HG03045 (cell line): ENCODE measurements at regions not wholly inside any gene's neighbourhood (a gene's known extent, or its start where the extent isn't known, plus 50 kb on each side); places are given as distances from the start of the nearest gene placed in this dataset.

ENCODE experiments used
- ATAC-seq: cut with Tn5 transposase; IDR thresholded peaks from one replicate; pipeline ENCODE4 v1.9.1; 2021; ENCODE audit warnings: mild to moderate bottlenecking, moderate library complexity; ENCODE audit not compliant: unreplicated experiment

- no peak for ATAC-seq
These were observed 171.2 kb upstream of the PRPS1L1 start for GRCh38 chr7:18198868-18199267.

- no peak for ATAC-seq
These were observed 172.6 kb upstream of the PRPS1L1 start for GRCh38 chr7:18200266-18200665.

GRCh38 chr7:18200855-18201254, 173.2 kb upstream of the PRPS1L1 start:
- ATAC-seq, result no peak

- ATAC-seq, result no peak
These were observed 173.7 kb upstream of the PRPS1L1 start for GRCh38 chr7:18201350-18201749.

GRCh38 chr7:18202315-18203045, 174.8 kb upstream of the PRPS1L1 start:
- no peak for ATAC-seq

GRCh38 chr7:18206331-18206730, 178.7 kb upstream of the PRPS1L1 start:
- ATAC-seq, result no peak

GRCh38 chr7:18208921-18209320, 181.3 kb upstream of the PRPS1L1 start:
- ATAC-seq, result no peak

GRCh38 chr7:18210377-18210776, 182.7 kb upstream of the PRPS1L1 start:
- no peak for ATAC-seq

GRCh38 chr7:18210788-18211187, 183.1 kb upstream of the PRPS1L1 start:
- no peak for ATAC-seq

- no peak for ATAC-seq
These were observed 184.7 kb upstream of the PRPS1L1 start for GRCh38 chr7:18212308-18212707.

- ATAC-seq, result no peak
These were observed 185.1 kb upstream of the PRPS1L1 start for GRCh38 chr7:18212758-18213157.

GRCh38 chr7:18213652-18214051, 186.0 kb upstream of the PRPS1L1 start:
- ATAC-seq, result no peak

- no peak for ATAC-seq
These were observed 188.6 kb upstream of the PRPS1L1 start for GRCh38 chr7:18216270-18216669.

GRCh38 chr7:18221377-18222293, 194.0 kb upstream of the PRPS1L1 start:
- ATAC-seq, result no peak

GRCh38 chr7:18222636-18223035, 195.0 kb upstream of the PRPS1L1 start:
- ATAC-seq, result no peak

GRCh38 chr7:18224138-18224537, 196.5 kb upstream of the PRPS1L1 start:
- no peak for ATAC-seq

- ATAC-seq, result no peak
These were observed 197.4 kb upstream of the PRPS1L1 start for GRCh38 chr7:18225067-18225466.

- ATAC-seq, result no peak
These were observed 199.0 kb upstream of the PRPS1L1 start for GRCh38 chr7:18226598-18226997.

- ATAC-seq, result no peak
These were observed 201.0 kb upstream of the PRPS1L1 start for GRCh38 chr7:18228686-18229085.

GRCh38 chr7:18230271-18230670, 202.6 kb upstream of the PRPS1L1 start:
- no peak for ATAC-seq

GRCh38 chr7:18231854-18232253, 204.2 kb upstream of the PRPS1L1 start:
- ATAC-seq, result no peak

GRCh38 chr7:18234519-18234918, 206.9 kb upstream of the PRPS1L1 start:
- ATAC-seq, result no peak
